Loucy (cell line): ENCODE measurements at regions not wholly inside any gene's neighbourhood (a gene's known extent, or its start where the extent isn't known, plus 50 kb on each side); places are given as distances from the start of the nearest gene placed in this dataset.

ENCODE experiments used
- EZH2phosphoT487 ChIP-seq: fragments of 200-600 bp; IDR thresholded peaks from 2 replicates; pipeline ENCODE4 v1.6.1; 2018; ENCODE audit warnings: antibody characterized with exemption, mild to moderate bottlenecking, moderate library complexity, borderline replicate concordance
- TF ChIP-seq, protein P1 (sequence below): fragments of 200-600 bp; sonication (generic); conservative IDR thresholded peaks from 2 replicates; pipeline ENCODE4 v1.5.1; 2014; ENCODE audit warnings: mild to moderate bottlenecking, antibody characterized with exemption, low read length

DNA sequence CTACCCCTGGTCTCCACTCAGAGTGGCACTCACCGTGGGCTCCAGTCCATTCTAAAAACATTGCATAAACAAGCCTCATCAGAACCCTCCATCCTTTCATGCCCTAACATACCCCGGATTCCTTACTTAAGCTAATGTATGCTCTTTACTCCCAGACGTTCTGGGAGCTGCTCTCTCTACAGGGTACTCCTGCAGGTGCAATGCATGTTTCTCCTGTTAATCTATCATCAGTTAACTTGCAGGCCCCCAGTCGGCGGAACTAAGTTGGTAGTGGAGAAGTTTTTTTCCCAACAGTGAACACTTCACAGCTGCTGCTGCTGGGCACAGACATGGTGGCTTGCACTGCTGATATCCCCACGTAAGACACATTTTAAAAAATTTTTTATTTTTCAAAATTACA, 161.6 kb upstream of the FAT1 start:
- TF ChIP-seq, protein P1, sequence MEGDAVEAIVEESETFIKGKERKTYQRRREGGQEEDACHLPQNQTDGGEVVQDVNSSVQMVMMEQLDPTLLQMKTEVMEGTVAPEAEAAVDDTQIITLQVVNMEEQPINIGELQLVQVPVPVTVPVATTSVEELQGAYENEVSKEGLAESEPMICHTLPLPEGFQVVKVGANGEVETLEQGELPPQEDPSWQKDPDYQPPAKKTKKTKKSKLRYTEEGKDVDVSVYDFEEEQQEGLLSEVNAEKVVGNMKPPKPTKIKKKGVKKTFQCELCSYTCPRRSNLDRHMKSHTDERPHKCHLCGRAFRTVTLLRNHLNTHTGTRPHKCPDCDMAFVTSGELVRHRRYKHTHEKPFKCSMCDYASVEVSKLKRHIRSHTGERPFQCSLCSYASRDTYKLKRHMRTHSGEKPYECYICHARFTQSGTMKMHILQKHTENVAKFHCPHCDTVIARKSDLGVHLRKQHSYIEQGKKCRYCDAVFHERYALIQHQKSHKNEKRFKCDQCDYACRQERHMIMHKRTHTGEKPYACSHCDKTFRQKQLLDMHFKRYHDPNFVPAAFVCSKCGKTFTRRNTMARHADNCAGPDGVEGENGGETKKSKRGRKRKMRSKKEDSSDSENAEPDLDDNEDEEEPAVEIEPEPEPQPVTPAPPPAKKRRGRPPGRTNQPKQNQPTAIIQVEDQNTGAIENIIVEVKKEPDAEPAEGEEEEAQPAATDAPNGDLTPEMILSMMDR: no peak
- no peak for TF ChIP-seq EZH2phosphoT487
